HFFc6 (cell line): ENCODE measurements at regions not wholly inside any gene's neighbourhood (a gene's known extent, or its start where the extent isn't known, plus 50 kb on each side); places are given as distances from the start of the nearest gene placed in this dataset.
"Not testable (repeated sequence)": the region's sequence is repeated elsewhere in the genome, so short reads cannot be mapped to it uniquely, and the experiment has no call there.

Experiments used
- DNase-seq: peaks from one replicate; pipeline ENCODE4 v3.0.0-alpha.2; 2018
- H3K27ac Mint-ChIP-seq: 2 replicates; pipeline ENCODE4 v1.8.0; 2020; ENCODE audit warnings: mild to moderate bottlenecking, mixed read lengths
- H3K27me3 Mint-ChIP-seq: 2 replicates; pipeline ENCODE4 v1.8.0; 2021; ENCODE audit warnings: mild to moderate bottlenecking, moderate library complexity, mixed read lengths; ENCODE audit not compliant: insufficient read depth
- H3K36me3 Mint-ChIP-seq: 2 replicates; pipeline ENCODE4 v1.8.0; 2021; ENCODE audit warnings: low read depth, mixed read lengths
- H3K4me1 Mint-ChIP-seq: 2 replicates; pipeline ENCODE4 v1.8.0; 2020; ENCODE audit warnings: low read depth, mixed read lengths
- H3K4me3 Mint-ChIP-seq: 2 replicates; pipeline ENCODE4 v1.8.0; 2020; ENCODE audit warnings: mild to moderate bottlenecking, moderate library complexity, mixed read lengths
- H3K9me3 Mint-ChIP-seq: 2 replicates; pipeline ENCODE4 v1.8.0; 2020; ENCODE audit warnings: mild to moderate bottlenecking, mixed read lengths
- CTCF ChIP-seq: fragments of 200-600 bp; sonication (generic); IDR thresholded peaks from 2 replicates; pipeline ENCODE4 v1.5.0; 2021; ENCODE audit warnings: antibody characterized with exemption, mild to moderate bottlenecking

- no peak for TF ChIP-seq CTCF
- no peaks in the 10 kb centered on the region for H3K4me1 Mint-ChIP-seq
- H3K27ac Mint-ChIP-seq: no peak overlapping the region
These were observed 147.9 kb downstream of the MYCN start for GRCh38 chr2:16088035-16088801.

GRCh38 chr2:16086136-16086535, 145.8 kb downstream of the MYCN start:
- not testable (repeated sequence) for H3K27me3 Mint-ChIP-seq, H3K27ac Mint-ChIP-seq, H3K4me3 Mint-ChIP-seq, DNase-seq, H3K4me1 Mint-ChIP-seq, H3K36me3 Mint-ChIP-seq
- H3K9me3 Mint-ChIP-seq: peaks cover 54% of the 10 kb centered on the region

More at GRCh38 chr2:16088035-16088801, 147.9 kb downstream of the MYCN start:
- no peak for DNase-seq
- Mint-ChIP-seq H3K4me3 (no peak overlapping the region), H3K36me3 (peaks cover 6% of the 10 kb centered on the region), H3K9me3 (peaks cover 49% of the 10 kb centered on the region), H3K27me3 (no peaks in the 10 kb centered on the region)

GRCh38 chr2:16085073-16085472, 144.7 kb downstream of the MYCN start:
- Mint-ChIP-seq H3K9me3 (peaks cover 55% of the 10 kb centered on the region), H3K4me1 (no peaks in the 10 kb centered on the region), H3K27ac (no peak overlapping the region), H3K27me3 (no peaks in the 10 kb centered on the region), H3K4me3 (no peak overlapping the region), H3K36me3 (peaks cover 8% of the 10 kb centered on the region)
- no peak for TF ChIP-seq CTCF
- DNase-seq: no peak

GRCh38 chr2:16084274-16084673, 143.9 kb downstream of the MYCN start:
- H3K27me3 Mint-ChIP-seq: no peaks in the 10 kb centered on the region
- no peak overlapping the region for H3K27ac Mint-ChIP-seq

GRCh38 chr2:16082276-16082675, 141.9 kb downstream of the MYCN start:
- no peak for TF ChIP-seq CTCF
- peaks cover 8% of the 10 kb centered on the region for H3K36me3 Mint-ChIP-seq
- no peak for DNase-seq
- no peak overlapping the region for H3K4me3 Mint-ChIP-seq
- H3K27me3 Mint-ChIP-seq: no peaks in the 10 kb centered on the region
- H3K9me3 Mint-ChIP-seq: peaks cover 72% of the 10 kb centered on the region
- no peaks in the 10 kb centered on the region for H3K4me1 Mint-ChIP-seq
- H3K27ac Mint-ChIP-seq: no peak overlapping the region

More at GRCh38 chr2:16084274-16084673, 143.9 kb downstream of the MYCN start:
- no peak for DNase-seq
- no peak overlapping the region for H3K4me3 Mint-ChIP-seq
- H3K4me1 Mint-ChIP-seq: no peaks in the 10 kb centered on the region
- H3K36me3 Mint-ChIP-seq: peaks cover 8% of the 10 kb centered on the region
- TF ChIP-seq CTCF: no peak
- peaks cover 55% of the 10 kb centered on the region for H3K9me3 Mint-ChIP-seq

- no peaks in the 10 kb centered on the region for H3K27me3 Mint-ChIP-seq
- no peak for DNase-seq
- no peaks in the 10 kb centered on the region for H3K4me1 Mint-ChIP-seq
- H3K36me3 Mint-ChIP-seq: peaks cover 8% of the 10 kb centered on the region
- H3K27ac Mint-ChIP-seq: no peak overlapping the region
- H3K4me3 Mint-ChIP-seq: no peak overlapping the region
- H3K9me3 Mint-ChIP-seq: peaks cover 75% of the 10 kb centered on the region
- no peak for TF ChIP-seq CTCF
These were observed 141.2 kb downstream of the MYCN start for GRCh38 chr2:16081316-16082200.
